K562 (cell line): ENCODE measurements at regions not wholly inside any gene's neighbourhood (a gene's known extent, or its start where the extent isn't known, plus 50 kb on each side); places are given as distances from the start of the nearest gene placed in this dataset.

ENCODE experiments used
- ATAC-seq: fragments of 200-7000 bp; cut with Tn5 transposase; 3 replicates; pipeline ENCODE4 v1.9.1; 2020; ENCODE audit warnings: moderate library complexity
- BruUV-seq: library from RNA; stranded (reverse); fragments of 400-500 nt; replicated peaks from 2 replicates; lab custom pipeline; 2021; lab: Mats Ljungman, UMichigan
- CTCF ChIA-PET: fragments of 300-600 bp; formaldehyde crosslinking; extraction: SDS; loops from one replicate; lab custom pipeline; 2021; ENCODE audit warnings: low intra/inter-chr PET ratio; lab: Yijun Ruan, JAX
- POLR2A ChIA-PET: fragments of 300-600, 350-650 bp; sonication (Branson Sonifier 250); formaldehyde crosslinking; extraction: SDS; loops from one replicate; lab custom pipeline; 2021; ENCODE audit warnings: antibody characterized with exemption, inconsistent platforms; lab: Yijun Ruan, JAX
- DNase-seq, 4 experiments: peaks; one replicate each; pipeline versions ENCODE4 v3.0.0 to v3.0.0-alpha.2; 2011 to 2018; ENCODE audit warnings: low spot score in 3 of 4, mixed read lengths in 3 of 4; ENCODE audit errors: extremely low read depth in 1 of 4
- FAIRE-seq: peaks from 2 replicates; lab custom pipeline; 2011; peaks lifted over from hg19 to GRCh38; lab: Jason Lieb, UNC
- H2AFZ ChIP-seq: 2 replicates; pipeline ENCODE4 v1.6.0; 2011; ENCODE audit warnings: low read depth, low read length, control low read depth, inconsistent platforms
- H3K27ac ChIP-seq: fragments of 200-600 bp; 3 replicates; pipeline ENCODE4 v1.8.0; 2011; ENCODE audit warnings: low read depth, mild to moderate bottlenecking, control low read depth, inconsistent platforms, low read length, moderate library complexity, mixed read lengths; ENCODE audit errors: extremely low read depth
- H3K27me3 ChIP-seq, 2 experiments: fragments of 300-600 bp in 1 of 2; 2 replicates in 1 of 2; 3 replicates in 1 of 2; pipeline versions ENCODE4 v1.6.0 to v1.8.0; 2011; ENCODE audit warnings: inconsistent platforms in 2 of 2, low read length in 2 of 2, mild to moderate bottlenecking in 1 of 2, mixed read lengths in 1 of 2, moderate library complexity in 1 of 2; ENCODE audit not compliant: control insufficient read depth in 2 of 2, insufficient read depth in 2 of 2
- H3K36me3 ChIP-seq: fragments of 300-600 bp; 3 replicates; pipeline ENCODE4 v1.8.0; 2011; ENCODE audit warnings: mild to moderate bottlenecking, low read length, inconsistent platforms; ENCODE audit not compliant: control insufficient read depth, insufficient read depth
- H3K4me1 ChIP-seq, 2 experiments: fragments of 200-600 bp in 1 of 2; replicated peaks in 1 of 2; 2 replicates in 1 of 2; 3 replicates in 1 of 2; pipeline versions ENCODE4 v1.5.1 to v1.8.0; 2011; ENCODE audit warnings: inconsistent platforms in 2 of 2, low read length in 2 of 2, mild to moderate bottlenecking in 1 of 2, mixed read lengths in 1 of 2, moderate library complexity in 1 of 2; ENCODE audit not compliant: control insufficient read depth in 2 of 2, insufficient read depth in 2 of 2
- H3K4me2 ChIP-seq: 2 replicates; pipeline ENCODE4 v1.6.1; 2011; ENCODE audit warnings: low read length, control low read depth, inconsistent platforms, mixed read lengths; ENCODE audit not compliant: insufficient read depth
- H3K4me3 ChIP-seq: fragments of 200-600 bp; sonication (generic), shearing (Covaris generic); 2 replicates; pipeline ENCODE4 v1.5.1; 2016; ENCODE audit warnings: control low read depth, inconsistent platforms
- H3K79me2 ChIP-seq: fragments of 200-600 bp; 3 replicates; pipeline ENCODE4 v1.8.0; 2011; ENCODE audit warnings: low read length, inconsistent platforms; ENCODE audit not compliant: control insufficient read depth, insufficient read depth
- H3K9ac ChIP-seq, 2 experiments: 2 replicates each; pipeline versions ENCODE4 v1.6.0 to v1.6.1; 2011; ENCODE audit warnings: low read depth in 2 of 2, low read length in 2 of 2, control low read depth in 1 of 2, inconsistent platforms in 1 of 2, mild to moderate bottlenecking in 1 of 2, mixed read lengths in 1 of 2; ENCODE audit not compliant: insufficient read depth in 1 of 2
- H3K9me1 ChIP-seq: one replicate; pipeline ENCODE4 v1.6.0; 2011; ENCODE audit warnings: inconsistent platforms, mild to moderate bottlenecking, low read length, moderate library complexity; ENCODE audit not compliant: control insufficient read depth, insufficient read depth
- H3K9me3 ChIP-seq: replicated peaks from 2 replicates; pipeline ENCODE4 v1.5.1; 2011; ENCODE audit warnings: low read depth, low read length, inconsistent platforms; ENCODE audit not compliant: control insufficient read depth, insufficient read depth
- H4K20me1 ChIP-seq: replicated peaks from 2 replicates; pipeline ENCODE4 v1.6.1; 2011; ENCODE audit warnings: low read length, inconsistent platforms, mixed read lengths; ENCODE audit not compliant: control insufficient read depth, insufficient read depth
- CBX5 ChIP-seq: IDR thresholded peaks from 2 replicates; pipeline ENCODE4 v1.6.1; 2014; ENCODE audit warnings: low read depth, borderline replicate concordance
- ETV6 ChIP-seq, 3 experiments: fragments of 150-350 bp in 1 of 3; sonication (generic) in 1 of 3; formaldehyde crosslinking in 1 of 3; IDR thresholded peaks; 2 replicates each; pipeline versions ENCODE4 v1.6.1 to v1.8.0; 2014 to 2022; ENCODE audit warnings: borderline replicate concordance in 2 of 3, low read depth in 2 of 3, antibody characterized with exemption in 1 of 3, low read length in 1 of 3, mild to moderate bottlenecking in 1 of 3, missing genetic modification reagents in 1 of 3
- HMGXB4 ChIP-seq: sonication (generic); formaldehyde crosslinking; IDR thresholded peaks from 2 replicates; pipeline ENCODE4 v1.8.1; 2023; ENCODE audit warnings: mild to moderate bottlenecking, missing genetic modification reagents
- KLF6 ChIP-seq: fragments of 250-450 bp; sonication (Bioruptor Pico); IDR thresholded peaks from 2 replicates; pipeline ENCODE4 v1.4.0; 2020; ENCODE audit warnings: mild to moderate bottlenecking, moderate library complexity, borderline replicate concordance
- MAZ ChIP-seq, 2 experiments: fragments of 450-650 bp in 1 of 2; sonication (generic) in 1 of 2; formaldehyde crosslinking; IDR thresholded peaks in 1 of 2; conservative IDR thresholded peaks in 1 of 2; 2 replicates each; pipeline versions ENCODE4 v1.4.0 to v1.5.0; 2020; ENCODE audit warnings: mild to moderate bottlenecking in 1 of 2, missing genetic modification reagents in 1 of 2
- NR4A1 ChIP-seq, 2 experiments: fragments of 250-450 bp in 1 of 2; fragments of 450-650 bp in 1 of 2; sonication (Bioruptor Pico) in 1 of 2; IDR thresholded peaks; 2 replicates each; pipeline versions ENCODE4 v1.4.0 to v1.6.1; 2016 to 2020; ENCODE audit warnings: mild to moderate bottlenecking in 2 of 2, missing compliant biosample characterization in 1 of 2, missing genetic modification characterization in 1 of 2, moderate library complexity in 1 of 2
- PYGO2 ChIP-seq: fragments of 450-650 bp; IDR thresholded peaks from 2 replicates; pipeline ENCODE4 v1.6.1; 2016; ENCODE audit warnings: mild to moderate bottlenecking, missing genetic modification characterization, moderate library complexity, missing compliant biosample characterization
- TARDBP ChIP-seq: fragments of 450-650 bp; IDR thresholded peaks from 2 replicates; pipeline ENCODE4 v1.6.1; 2016
- TCFL5 ChIP-seq: fragments of 250-450 bp; sonication (Bioruptor Pico); conservative IDR thresholded peaks from 2 replicates; pipeline ENCODE4 v1.6.1; 2021; ENCODE audit warnings: mild to moderate bottlenecking, moderate library complexity, matching md5 sums
- TFAM ChIP-seq: fragments of 250-450 bp; sonication (Bioruptor Pico); conservative IDR thresholded peaks from 2 replicates; pipeline ENCODE4 v1.5.0; 2021; ENCODE audit warnings: mild to moderate bottlenecking, moderate library complexity
- XRCC5 ChIP-seq: fragments of 200-400 bp; formaldehyde crosslinking; IDR thresholded peaks from 2 replicates; pipeline ENCODE4 v1.6.1; 2017; ENCODE audit warnings: low read depth, mild to moderate bottlenecking, low read length
- ZKSCAN8 ChIP-seq: fragments of 200-800 bp; sonication (Bioruptor generic); IDR thresholded peaks from 2 replicates; pipeline ENCODE4 v1.6.1; 2016; ENCODE audit warnings: missing genetic modification characterization, missing compliant biosample characterization
- ZMIZ1 ChIP-seq, 2 experiments: fragments of 150-350 bp in 1 of 2; IDR thresholded peaks; 2 replicates each; pipeline ENCODE4 v1.6.1; 2012 to 2016; ENCODE audit warnings: low read depth in 2 of 2, low read length in 2 of 2, mild to moderate bottlenecking in 1 of 2, moderate library complexity in 1 of 2
- WGBS: fragments of 100-300 bp; shearing (Covaris generic); methylation state at CpG from one replicate; pipeline ENCODE4 v1.1.6; 2016; ENCODE audit warnings: low coverage, mixed read lengths; ENCODE audit not compliant: insufficient coverage; ENCODE audit errors: missing lambda C conversion rate; 5-methylcytosine and 5-hydroxymethylcytosine counted together
- in situ Hi-C: fragments of 300-500 bp; cut with MboI; formaldehyde crosslinking; loops from 4 replicates; pipeline ENCODE4 v1.15.0; 2018; ENCODE audit warnings: inconsistent platforms, mixed read lengths
- intact Hi-C: fragments of 100-400 bp; cut with micrococcal nuclease; formaldehyde crosslinking; loops from 2 replicates; pipeline ENCODE4 v1.14.2; 2022
- TF ChIP-seq, protein P1 (sequence below): fragments of 250-450 bp; sonication (Bioruptor Pico); IDR thresholded peaks from 2 replicates; pipeline ENCODE4 v1.8.0; 2022; ENCODE audit warnings: moderate library complexity, mild to moderate bottlenecking, inconsistent platforms

GRCh38 chr12:127161466-127161865, 1105.5 kb upstream of the TMEM132C start:
- no peak overlapping the region for H2AFZ ChIP-seq
- H3K4me1 ChIP-seq, result peaks cover 12 to 37% of the 10 kb centered on the region in 2 experiments
- ChIA-PET CTCF (no interaction called here), POLR2A (no interaction called here)
- peak overlapping the region; percentile 62 for H3K4me2 ChIP-seq
- peak overlapping the region; percentile 27; the same call in 1 of the 2 replicates for H3K4me3 ChIP-seq
- no TSS peak for BruUV-seq
- H4K20me1 ChIP-seq, result no peaks in the 10 kb centered on the region
- H3K9me3 ChIP-seq, result no peaks in the 10 kb centered on the region
- no peaks in the 10 kb centered on the region for H3K27me3 ChIP-seq
- H3K9ac ChIP-seq, result peak overlapping the region in 1 of 2 experiments; percentile 71; a peak in 2 of 4 replicates
- 0 out of 3 replicates have a peak, but pooled peaks have one; percentile 1 for ATAC-seq
- H3K27ac ChIP-seq, result peak overlapping the region; percentile 90
- WGBS, result 76% methylated on average over 2 of the region's 2 CpGs
- H3K36me3 ChIP-seq, result peaks cover 37% of the 10 kb centered on the region
- intact Hi-C loops, result loop anchor here (5.0 kb wide), 1 partner anchor 121 kb away; no protein-coding TSS in a partner anchor
- H3K79me2 ChIP-seq, result peaks cover 47% of the 10 kb centered on the region
- FAIRE-seq, result no peak
- no peak for DNase-seq
- H3K9me1 ChIP-seq, result no peaks in the 10 kb centered on the region
- in situ Hi-C loops, result no loop called here
- TF ChIP-seq XRCC5 (no peak), ZMIZ1 (IDR thresholded peaks at IDR 0.05; ENCODE audit: low read depth in 2 of 2, low read length in 2 of 2) (no peak), TCFL5 (CRISPR knock-in tag) (0 out of 2 replicates have a peak, but pooled peaks have one; percentile 22), PYGO2 (tag) (peak; percentile 59; the same call in 1 of the 2 replicates), CBX5 (peak; percentile 82; the same call in 1 of the 2 replicates), TFAM (CRISPR knock-in tag) (no peak), ETV6 (IDR thresholded peaks at IDR 0.05; ENCODE audit: borderline replicate concordance in 1 of 2, low read depth in 2 of 2, low read length in 1 of 2) (no peak), ETV6 (CRISPR knock-in tag; IDR thresholded peaks at IDR 0.05; ENCODE audit: borderline replicate concordance) (no peak), TARDBP (no peak), ZKSCAN8 (CRISPR knock-in tag) (peak; percentile 60; the same call in 1 of the 2 replicates), NR4A1 (CRISPR knock-in tag; IDR thresholded peaks at IDR 0.05) (0 out of 2 replicates have a peak, but pooled peaks have one; percentile 47), NR4A1 (tag; IDR thresholded peaks at IDR 0.05) (peak; percentile 91), MAZ (CRISPR knock-in tag; conservative IDR thresholded peaks at IDR 0.05 in 1 of 2, IDR thresholded peaks at IDR 0.05 in 1 of 2) (peak in 1 of 2 experiments; percentile 55; a peak in 1 of 4 replicates), HMGXB4 (CRISPR knock-in tag) (no peak), KLF6 (CRISPR knock-in tag) (peak; percentile 79; the same call in 1 of the 2 replicates)
- TF ChIP-seq, protein P1, sequence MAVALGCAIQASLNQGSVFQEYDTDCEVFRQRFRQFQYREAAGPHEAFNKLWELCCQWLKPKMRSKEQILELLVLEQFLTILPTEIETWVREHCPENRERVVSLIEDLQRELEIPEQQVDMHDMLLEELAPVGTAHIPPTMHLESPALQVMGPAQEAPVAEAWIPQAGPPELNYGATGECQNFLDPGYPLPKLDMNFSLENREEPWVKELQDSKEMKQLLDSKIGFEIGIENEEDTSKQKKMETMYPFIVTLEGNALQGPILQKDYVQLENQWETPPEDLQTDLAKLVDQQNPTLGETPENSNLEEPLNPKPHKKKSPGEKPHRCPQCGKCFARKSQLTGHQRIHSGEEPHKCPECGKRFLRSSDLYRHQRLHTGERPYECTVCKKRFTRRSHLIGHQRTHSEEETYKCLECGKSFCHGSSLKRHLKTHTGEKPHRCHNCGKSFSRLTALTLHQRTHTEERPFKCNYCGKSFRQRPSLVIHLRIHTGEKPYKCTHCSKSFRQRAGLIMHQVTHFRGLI (CRISPR knock-in tag), result peak; percentile 88; the same call in 1 of the 2 replicates
